Liver (tissue), 3 donors: ENCODE measurements at regions not wholly inside any gene's neighbourhood (a gene's known extent, or its start where the extent isn't known, plus 50 kb on each side); places are given as distances from the start of the nearest gene placed in this dataset.

Experiments
- ATF3 ChIP-seq: IDR thresholded peaks from 2 replicates; pipeline ENCODE4 v1.6.1; 2016; ENCODE audit warnings: antibody characterized with exemption
- CTCF ChIP-seq: fragments of 150-350 bp; IDR thresholded peaks from 2 replicates; pipeline ENCODE4 v1.5.1; 2017; ENCODE audit warnings: improper control_type of control experiment, low read depth, low read length; ENCODE audit not compliant: missing input control
- EGR1 ChIP-seq, 2 donors: IDR thresholded peaks; 2 replicates each; pipeline ENCODE4 v1.6.1; 2016 to 2018; ENCODE audit warnings: antibody characterized with exemption in 2 of 2, low read depth in 2 of 2
- GABPA ChIP-seq, 2 donors: IDR thresholded peaks in 1 of 2; conservative IDR thresholded peaks in 1 of 2; 2 replicates each; pipeline ENCODE4 v1.6.1; 2016; ENCODE audit warnings: antibody characterized with exemption in 2 of 2, mild to moderate bottlenecking in 1 of 2, moderate library complexity in 1 of 2
- HNF4G ChIP-seq: IDR thresholded peaks from 2 replicates; pipeline ENCODE4 v1.6.1; 2016; ENCODE audit warnings: antibody characterized with exemption
- MAX ChIP-seq: IDR thresholded peaks from 2 replicates; pipeline ENCODE4 v1.6.1; 2016; ENCODE audit warnings: antibody characterized with exemption
- NR2F2 ChIP-seq: IDR thresholded peaks from 2 replicates; pipeline ENCODE4 v1.6.1; 2016; ENCODE audit warnings: antibody characterized with exemption
- RAD21 ChIP-seq, 2 donors: IDR thresholded peaks; 2 replicates each; pipeline ENCODE4 v1.6.1; 2016; ENCODE audit warnings: antibody characterized with exemption in 2 of 2, mild to moderate bottlenecking in 2 of 2
- SP1 ChIP-seq: IDR thresholded peaks from 2 replicates; pipeline ENCODE4 v1.6.1; 2018; ENCODE audit warnings: antibody characterized with exemption, mild to moderate bottlenecking
- YY1 ChIP-seq: IDR thresholded peaks from 2 replicates; pipeline ENCODE4 v1.6.1; 2016; ENCODE audit warnings: antibody characterized with exemption, mild to moderate bottlenecking
- TF ChIP-seq, protein P1 (sequence below): IDR thresholded peaks from 2 replicates; pipeline ENCODE4 v1.6.1; 2016; ENCODE audit warnings: antibody characterized with exemption, mild to moderate bottlenecking
- TF ChIP-seq, protein P2 (sequence below): IDR thresholded peaks from 2 replicates; pipeline ENCODE4 v1.6.1; 2016; ENCODE audit warnings: antibody characterized with exemption
- donor health status: healthy.
- donor health status: healthy.

GRCh38 chr5:51810592-51810991 is 427.3 kb downstream of the ISL1 start:
- TF ChIP-seq CTCF (no peak), YY1 (no peak), RAD21 (IDR thresholded peaks at IDR 0.05) (no peak), GABPA (IDR thresholded peaks at IDR 0.05 in 1 of 2, conservative IDR thresholded peaks at IDR 0.05 in 1 of 2) (no peak), SP1 (no peak), MAX (no peak), HNF4G (no peak), NR2F2 (no peak), EGR1 (IDR thresholded peaks at IDR 0.05; ENCODE audit: low read depth in 2 of 2) (no peak), ATF3 (no peak)
- TF ChIP-seq, protein P1, sequence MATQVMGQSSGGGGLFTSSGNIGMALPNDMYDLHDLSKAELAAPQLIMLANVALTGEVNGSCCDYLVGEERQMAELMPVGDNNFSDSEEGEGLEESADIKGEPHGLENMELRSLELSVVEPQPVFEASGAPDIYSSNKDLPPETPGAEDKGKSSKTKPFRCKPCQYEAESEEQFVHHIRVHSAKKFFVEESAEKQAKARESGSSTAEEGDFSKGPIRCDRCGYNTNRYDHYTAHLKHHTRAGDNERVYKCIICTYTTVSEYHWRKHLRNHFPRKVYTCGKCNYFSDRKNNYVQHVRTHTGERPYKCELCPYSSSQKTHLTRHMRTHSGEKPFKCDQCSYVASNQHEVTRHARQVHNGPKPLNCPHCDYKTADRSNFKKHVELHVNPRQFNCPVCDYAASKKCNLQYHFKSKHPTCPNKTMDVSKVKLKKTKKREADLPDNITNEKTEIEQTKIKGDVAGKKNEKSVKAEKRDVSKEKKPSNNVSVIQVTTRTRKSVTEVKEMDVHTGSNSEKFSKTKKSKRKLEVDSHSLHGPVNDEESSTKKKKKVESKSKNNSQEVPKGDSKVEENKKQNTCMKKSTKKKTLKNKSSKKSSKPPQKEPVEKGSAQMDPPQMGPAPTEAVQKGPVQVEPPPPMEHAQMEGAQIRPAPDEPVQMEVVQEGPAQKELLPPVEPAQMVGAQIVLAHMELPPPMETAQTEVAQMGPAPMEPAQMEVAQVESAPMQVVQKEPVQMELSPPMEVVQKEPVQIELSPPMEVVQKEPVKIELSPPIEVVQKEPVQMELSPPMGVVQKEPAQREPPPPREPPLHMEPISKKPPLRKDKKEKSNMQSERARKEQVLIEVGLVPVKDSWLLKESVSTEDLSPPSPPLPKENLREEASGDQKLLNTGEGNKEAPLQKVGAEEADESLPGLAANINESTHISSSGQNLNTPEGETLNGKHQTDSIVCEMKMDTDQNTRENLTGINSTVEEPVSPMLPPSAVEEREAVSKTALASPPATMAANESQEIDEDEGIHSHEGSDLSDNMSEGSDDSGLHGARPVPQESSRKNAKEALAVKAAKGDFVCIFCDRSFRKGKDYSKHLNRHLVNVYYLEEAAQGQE: no peak
- TF ChIP-seq, protein P2, sequence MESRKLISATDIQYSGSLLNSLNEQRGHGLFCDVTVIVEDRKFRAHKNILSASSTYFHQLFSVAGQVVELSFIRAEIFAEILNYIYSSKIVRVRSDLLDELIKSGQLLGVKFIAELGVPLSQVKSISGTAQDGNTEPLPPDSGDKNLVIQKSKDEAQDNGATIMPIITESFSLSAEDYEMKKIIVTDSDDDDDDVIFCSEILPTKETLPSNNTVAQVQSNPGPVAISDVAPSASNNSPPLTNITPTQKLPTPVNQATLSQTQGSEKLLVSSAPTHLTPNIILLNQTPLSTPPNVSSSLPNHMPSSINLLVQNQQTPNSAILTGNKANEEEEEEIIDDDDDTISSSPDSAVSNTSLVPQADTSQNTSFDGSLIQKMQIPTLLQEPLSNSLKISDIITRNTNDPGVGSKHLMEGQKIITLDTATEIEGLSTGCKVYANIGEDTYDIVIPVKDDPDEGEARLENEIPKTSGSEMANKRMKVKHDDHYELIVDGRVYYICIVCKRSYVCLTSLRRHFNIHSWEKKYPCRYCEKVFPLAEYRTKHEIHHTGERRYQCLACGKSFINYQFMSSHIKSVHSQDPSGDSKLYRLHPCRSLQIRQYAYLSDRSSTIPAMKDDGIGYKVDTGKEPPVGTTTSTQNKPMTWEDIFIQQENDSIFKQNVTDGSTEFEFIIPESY: no peak
